BLaER1 (cell line): ENCODE measurements at regions not wholly inside any gene's neighbourhood (a gene's known extent, or its start where the extent isn't known, plus 50 kb on each side); places are given as distances from the start of the nearest gene placed in this dataset.

ENCODE experiments used
- H3K27ac ChIP-seq: shearing (Covaris generic); formaldehyde crosslinking; 2 replicates; pipeline ENCODE4 v1.8.1; 2022
- H3K27me3 ChIP-seq: shearing (Covaris generic); formaldehyde crosslinking; 2 replicates; pipeline ENCODE4 v1.8.1; 2022
- H3K36me3 ChIP-seq: shearing (Covaris generic); formaldehyde crosslinking; 2 replicates; pipeline ENCODE4 v1.8.1; 2022
- H3K4me1 ChIP-seq: shearing (Covaris generic); formaldehyde crosslinking; 2 replicates; pipeline ENCODE4 v1.8.1; 2022
- H3K4me2 ChIP-seq: shearing (Covaris generic); formaldehyde crosslinking; 2 replicates; pipeline ENCODE4 v1.8.1; 2022
- H3K4me3 ChIP-seq: shearing (Covaris generic); formaldehyde crosslinking; 2 replicates; pipeline ENCODE4 v1.8.1; 2022
- H3K9ac ChIP-seq: shearing (Covaris generic); formaldehyde crosslinking; 2 replicates; pipeline ENCODE4 v1.8.1; 2022
- H3K9me3 ChIP-seq: shearing (Covaris generic); formaldehyde crosslinking; 2 replicates; pipeline ENCODE4 v1.8.1; 2022
- H4K20me1 ChIP-seq: shearing (Covaris generic); formaldehyde crosslinking; 2 replicates; pipeline ENCODE4 v1.8.1; 2022
- Cebpa-rat ChIP-seq: shearing (Covaris generic); IDR thresholded peaks from 2 replicates; pipeline ENCODE4 v1.8.1; 2022

- TF ChIP-seq Cebpa-rat = no peak
- no peak overlapping the region for H3K27ac ChIP-seq
Observed at GRCh38 chr5:98031496-98031895, 742.0 kb upstream of the RGMB start.

GRCh38 chr5:98031926-98032325 lies 741.5 kb upstream of the RGMB start:
- Histone ChIP-seq H3K4me3 (no peak overlapping the region), H3K9ac (no peak overlapping the region)
- no peak for TF ChIP-seq Cebpa-rat

More at GRCh38 chr5:98031496-98031895, 742.0 kb upstream of the RGMB start:
- no peak overlapping the region for H3K4me3 ChIP-seq
- H4K20me1 ChIP-seq = no peaks in the 10 kb centered on the region
- no peaks in the 10 kb centered on the region for H3K36me3 ChIP-seq
- H3K4me2 ChIP-seq = no peak overlapping the region
- no peak overlapping the region for H3K9ac ChIP-seq
- no peaks in the 10 kb centered on the region for H3K27me3 ChIP-seq
- no peaks in the 10 kb centered on the region for H3K9me3 ChIP-seq
- H3K4me1 ChIP-seq = no peaks in the 10 kb centered on the region

GRCh38 chr5:98041661-98042060 lies 731.8 kb upstream of the RGMB start:
- Histone ChIP-seq H3K9ac (no peak overlapping the region), H3K9me3 (no peaks in the 10 kb centered on the region), H4K20me1 (no peaks in the 10 kb centered on the region), H3K4me1 (no peaks in the 10 kb centered on the region), H3K36me3 (no peaks in the 10 kb centered on the region), H3K27me3 (no peaks in the 10 kb centered on the region), H3K27ac (no peak overlapping the region), H3K4me3 (no peak overlapping the region), H3K4me2 (no peak overlapping the region)
- no peak for TF ChIP-seq Cebpa-rat

More at GRCh38 chr5:98031926-98032325, 741.5 kb upstream of the RGMB start:
- no peaks in the 10 kb centered on the region for H3K27me3 ChIP-seq
- no peak overlapping the region for H3K4me2 ChIP-seq
- H3K9me3 ChIP-seq = no peaks in the 10 kb centered on the region
- H4K20me1 ChIP-seq = no peaks in the 10 kb centered on the region
- H3K27ac ChIP-seq = no peak overlapping the region
- H3K4me1 ChIP-seq = no peaks in the 10 kb centered on the region
- H3K36me3 ChIP-seq = no peaks in the 10 kb centered on the region

DNA sequence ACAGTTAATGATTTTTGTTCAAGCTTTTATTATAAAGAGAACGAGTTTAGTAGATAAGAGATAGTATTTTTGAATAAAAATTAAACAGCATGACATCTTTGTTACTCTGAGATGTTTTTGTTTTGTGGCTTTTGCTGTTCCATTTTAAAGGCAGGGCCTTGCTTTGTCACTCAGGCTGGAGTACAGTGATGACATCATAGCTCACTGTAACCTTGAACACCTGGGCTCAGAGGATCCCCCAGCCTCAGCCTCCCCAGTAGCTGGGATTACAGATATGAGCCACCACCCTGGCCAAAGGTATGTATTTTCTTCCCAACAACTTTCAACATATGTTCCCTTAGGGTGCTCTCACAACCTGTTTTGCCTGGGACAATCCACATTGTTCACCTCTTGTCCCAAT lies 730.9 kb upstream of the RGMB start:
- Histone ChIP-seq H3K27me3 (no peaks in the 10 kb centered on the region), H3K9me3 (no peaks in the 10 kb centered on the region), H3K4me2 (no peak overlapping the region), H4K20me1 (no peaks in the 10 kb centered on the region), H3K9ac (no peak overlapping the region), H3K36me3 (no peaks in the 10 kb centered on the region), H3K4me3 (no peak overlapping the region), H3K4me1 (no peaks in the 10 kb centered on the region), H3K27ac (no peak overlapping the region)
- no peak for TF ChIP-seq Cebpa-rat

GRCh38 chr5:98042961-98043360 lies 730.5 kb upstream of the RGMB start:
- Histone ChIP-seq H3K4me2 (no peak overlapping the region), H3K9ac (no peak overlapping the region), H3K9me3 (no peaks in the 10 kb centered on the region), H3K27ac (no peak overlapping the region), H4K20me1 (no peaks in the 10 kb centered on the region), H3K4me1 (no peaks in the 10 kb centered on the region), H3K4me3 (no peak overlapping the region), H3K36me3 (no peaks in the 10 kb centered on the region), H3K27me3 (no peaks in the 10 kb centered on the region)
- no peak for TF ChIP-seq Cebpa-rat

DNA sequence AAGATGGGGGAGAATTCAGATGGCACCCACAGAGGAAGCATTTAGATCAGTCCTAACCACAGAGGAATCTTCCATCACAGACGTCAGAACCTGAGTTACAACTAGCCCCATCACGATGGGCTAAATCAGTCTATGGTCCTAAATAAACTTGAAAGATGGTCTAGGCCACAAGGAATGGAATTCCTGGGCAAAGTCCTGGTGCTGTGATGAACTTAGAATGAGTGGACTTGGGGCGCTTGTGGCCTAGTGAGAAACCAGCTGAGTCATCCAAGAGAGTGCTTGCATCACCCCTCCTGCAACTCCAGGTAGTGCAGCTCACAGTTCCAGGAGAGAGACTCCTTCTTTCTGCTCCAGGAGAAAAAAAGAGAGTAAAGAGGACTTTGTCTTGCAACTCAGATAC lies 722.9 kb upstream of the RGMB start:
- no peak for TF ChIP-seq Cebpa-rat
- Histone ChIP-seq H3K4me2 (no peak overlapping the region), H3K4me3 (no peak overlapping the region), H3K4me1 (no peaks in the 10 kb centered on the region), H4K20me1 (no peaks in the 10 kb centered on the region), H3K27me3 (no peaks in the 10 kb centered on the region), H3K9ac (no peak overlapping the region), H3K9me3 (no peaks in the 10 kb centered on the region), H3K36me3 (no peaks in the 10 kb centered on the region), H3K27ac (no peak overlapping the region)

- Histone ChIP-seq H3K9me3 (no peaks in the 10 kb centered on the region), H3K4me3 (no peak overlapping the region), H3K27ac (no peak overlapping the region), H3K9ac (no peak overlapping the region), H4K20me1 (no peaks in the 10 kb centered on the region), H3K36me3 (no peaks in the 10 kb centered on the region), H3K27me3 (no peaks in the 10 kb centered on the region), H3K4me1 (no peaks in the 10 kb centered on the region), H3K4me2 (no peak overlapping the region)
- TF ChIP-seq Cebpa-rat = no peak
Observed at GRCh38 chr5:98053170-98053569, 720.3 kb upstream of the RGMB start.

- no peak overlapping the region for H3K4me3 ChIP-seq
- no peaks in the 10 kb centered on the region for H3K36me3 ChIP-seq
- H3K4me2 ChIP-seq = no peak overlapping the region
- no peak overlapping the region for H3K9ac ChIP-seq
- H3K27me3 ChIP-seq = no peaks in the 10 kb centered on the region
- TF ChIP-seq Cebpa-rat = no peak
- H3K9me3 ChIP-seq = no peaks in the 10 kb centered on the region
- H3K4me1 ChIP-seq = no peaks in the 10 kb centered on the region
- no peak overlapping the region for H3K27ac ChIP-seq
- no peaks in the 10 kb centered on the region for H4K20me1 ChIP-seq
Observed at GRCh38 chr5:98060148-98060547, 713.3 kb upstream of the RGMB start.

GRCh38 chr5:98064118-98064685 lies 709.3 kb upstream of the RGMB start:
- Histone ChIP-seq H3K4me1 (0 out of 2 replicates have a peak, but pooled peaks cover 4% of the 10 kb centered on the region), H3K9me3 (no peaks in the 10 kb centered on the region), H3K9ac (no peak overlapping the region), H3K27ac (no peak overlapping the region), H3K4me2 (no peak overlapping the region), H3K27me3 (no peaks in the 10 kb centered on the region), H3K4me3 (no peak overlapping the region), H3K36me3 (no peaks in the 10 kb centered on the region), H4K20me1 (no peaks in the 10 kb centered on the region)
- TF ChIP-seq Cebpa-rat = no peak

DNA sequence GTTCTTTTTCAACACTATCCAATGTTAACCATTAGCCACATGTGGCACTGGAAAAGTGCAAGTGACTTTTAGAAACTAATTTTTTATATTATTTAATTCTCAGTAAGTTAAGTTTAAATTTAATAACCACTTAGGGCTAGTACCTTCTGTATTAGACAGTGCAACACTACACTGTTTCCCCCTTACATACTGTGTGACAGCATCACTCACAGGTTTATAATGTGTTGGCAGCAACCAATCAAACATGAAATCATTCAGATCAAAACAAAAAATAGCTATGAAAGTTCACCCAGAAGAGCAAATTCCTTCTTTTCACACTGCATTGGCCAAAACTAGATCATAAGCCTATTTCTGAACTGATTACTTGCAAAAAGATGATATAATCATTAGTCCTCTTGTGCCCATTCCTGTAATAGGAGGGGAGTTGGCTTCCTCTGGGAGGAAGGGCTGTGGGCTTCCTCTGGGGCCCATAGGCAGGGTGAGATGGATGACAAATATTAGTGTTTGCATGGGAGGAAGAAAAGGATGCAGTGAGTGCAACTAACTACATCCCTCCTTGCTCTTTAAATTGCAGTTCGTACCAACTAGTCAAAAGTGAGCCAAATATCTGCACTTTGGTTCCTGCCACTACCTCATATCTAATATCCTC lies 708.1 kb upstream of the RGMB start:
- no peak for TF ChIP-seq Cebpa-rat
- no peaks in the 10 kb centered on the region for H4K20me1 ChIP-seq
- H3K27ac ChIP-seq = no peak overlapping the region
- H3K27me3 ChIP-seq = no peaks in the 10 kb centered on the region
- H3K4me2 ChIP-seq = no peak overlapping the region
- no peak overlapping the region for H3K9ac ChIP-seq
- H3K9me3 ChIP-seq = no peaks in the 10 kb centered on the region
- H3K36me3 ChIP-seq = no peaks in the 10 kb centered on the region
- no peak overlapping the region for H3K4me3 ChIP-seq
- H3K4me1 ChIP-seq = peaks cover 14% of the 10 kb centered on the region; the same call in 1 of the 2 replicates
